ENCODE measurements at regions not wholly inside any gene's neighbourhood (a gene's known extent, or its start where the extent isn't known, plus 50 kb on each side); places are given as distances from the start of the nearest gene placed in this dataset.

GRCh38 chr11:39247570-39248137 lies 2211.8 kb downstream of the LRRC4C start:
- no peaks in the 10 kb centered on the region for H3K9me3 Mint-ChIP-seq
- no peak overlapping the region for H3K4me3 Mint-ChIP-seq
- no peak overlapping the region for H3K27ac Mint-ChIP-seq
- H3K27me3 Mint-ChIP-seq, result no peaks in the 10 kb centered on the region
- POLR2A ChIA-PET, result no interaction called here
- H3K36me3 Mint-ChIP-seq, result no peaks in the 10 kb centered on the region
- ATAC-seq (ENCODE audit: low read depth), result no peak
- H3K4me1 Mint-ChIP-seq, result no peaks in the 10 kb centered on the region
- DNase-seq, result no peak

GRCh38 chr11:39239553-39239952 lies 2219.9 kb downstream of the LRRC4C start:
- no peak overlapping the region for H3K27ac Mint-ChIP-seq
- H3K9me3 Mint-ChIP-seq, result peaks cover 9% of the 10 kb centered on the region
- POLR2A ChIA-PET, result no interaction called here
- no peaks in the 10 kb centered on the region for H3K36me3 Mint-ChIP-seq
- H3K4me3 Mint-ChIP-seq, result no peak overlapping the region
- no peaks in the 10 kb centered on the region for H3K4me1 Mint-ChIP-seq
- ATAC-seq (ENCODE audit: low read depth), result no peak
- no peaks in the 10 kb centered on the region for H3K27me3 Mint-ChIP-seq
- no peak for DNase-seq

- ATAC-seq (ENCODE audit: low read depth) (no peak), DNase-seq (no peak)
- H3K4me1 Mint-ChIP-seq, result no peaks in the 10 kb centered on the region
- POLR2A ChIA-PET, result no interaction called here
- H3K36me3 Mint-ChIP-seq, result no peaks in the 10 kb centered on the region
- H3K9me3 Mint-ChIP-seq, result peaks cover 13% of the 10 kb centered on the region
- no peak overlapping the region for H3K4me3 Mint-ChIP-seq
- H3K27ac Mint-ChIP-seq, result no peak overlapping the region
- H3K27me3 Mint-ChIP-seq, result no peaks in the 10 kb centered on the region
These were observed 2222.5 kb downstream of the LRRC4C start for GRCh38 chr11:39236916-39237315.

- Mint-ChIP-seq H3K36me3 (no peaks in the 10 kb centered on the region), H3K9me3 (peaks cover 7% of the 10 kb centered on the region), H3K27ac (no peak overlapping the region), H3K4me3 (no peak overlapping the region), H3K4me1 (no peaks in the 10 kb centered on the region), H3K27me3 (no peaks in the 10 kb centered on the region)
- ATAC-seq (ENCODE audit: low read depth), result no peak
- no peak for DNase-seq
- POLR2A ChIA-PET, result no interaction called here
These were observed 2237.8 kb downstream of the LRRC4C start for GRCh38 chr11:39221550-39222138.

DNA sequence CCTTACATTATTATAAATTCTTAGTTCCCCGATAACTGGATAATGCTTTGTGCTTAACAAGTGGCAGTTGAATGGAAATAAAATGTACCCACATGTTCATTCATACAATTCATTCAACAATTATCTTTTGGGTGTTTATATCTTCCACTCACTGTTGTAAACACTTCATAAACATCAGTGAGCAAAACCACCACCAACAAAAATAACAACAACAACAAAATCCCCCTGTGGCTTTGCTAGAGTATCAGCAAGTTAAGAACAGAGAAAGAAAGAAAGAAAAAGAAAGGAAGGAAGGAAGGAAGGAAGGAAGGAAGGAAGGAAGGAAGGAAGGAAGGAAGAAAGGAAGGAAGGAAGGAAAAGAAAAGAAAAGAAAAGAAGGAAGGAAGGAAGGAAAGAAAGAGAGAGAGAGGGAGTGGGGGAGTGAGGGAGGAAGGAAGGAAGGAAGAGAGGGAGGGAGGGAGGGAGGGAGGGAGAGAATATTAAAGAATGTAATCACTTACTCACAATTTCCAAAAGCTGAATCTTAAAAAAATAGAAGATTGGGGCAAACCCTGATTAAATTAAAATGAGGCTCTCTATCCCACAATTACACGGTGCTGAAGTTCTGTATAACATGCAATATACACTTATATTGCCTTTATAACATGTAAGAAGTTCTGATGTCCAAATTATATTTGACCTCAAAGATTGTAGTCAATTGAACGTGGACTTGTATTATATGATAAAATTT lies 2238.8 kb downstream of the LRRC4C start:
- H3K27ac Mint-ChIP-seq, result no peak overlapping the region
- H3K36me3 Mint-ChIP-seq, result no peaks in the 10 kb centered on the region
- ATAC-seq (ENCODE audit: low read depth) (no peak), DNase-seq (no peak)
- no peaks in the 10 kb centered on the region for H3K27me3 Mint-ChIP-seq
- no peak overlapping the region for H3K4me3 Mint-ChIP-seq
- no peaks in the 10 kb centered on the region for H3K4me1 Mint-ChIP-seq
- POLR2A ChIA-PET, result no interaction called here
- peaks cover 9% of the 10 kb centered on the region for H3K9me3 Mint-ChIP-seq

DNA sequence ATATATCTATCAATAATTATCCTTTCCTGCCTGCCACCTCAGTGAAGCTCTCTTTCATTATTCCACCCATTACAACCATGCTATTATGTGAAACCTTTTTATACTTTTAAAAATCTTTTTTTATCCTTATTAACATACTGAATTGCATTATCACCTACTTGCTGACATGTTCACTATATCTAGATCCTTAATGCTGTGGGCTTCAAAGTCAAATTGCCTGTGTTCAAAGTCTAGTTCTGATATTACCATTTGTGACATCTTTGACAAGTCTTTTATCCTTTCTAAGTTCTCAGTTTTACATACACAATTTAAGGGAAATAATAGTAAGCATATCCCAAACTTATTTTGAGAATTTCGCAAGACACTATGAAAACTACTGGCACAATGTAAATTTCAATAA lies 2239.4 kb downstream of the LRRC4C start:
- Mint-ChIP-seq H3K9me3 (peaks cover 9% of the 10 kb centered on the region), H3K36me3 (no peaks in the 10 kb centered on the region), H3K4me1 (no peaks in the 10 kb centered on the region), H3K27ac (no peak overlapping the region), H3K27me3 (no peaks in the 10 kb centered on the region), H3K4me3 (no peak overlapping the region)
- ATAC-seq (ENCODE audit: low read depth), result no peak
- DNase-seq, result no peak
- POLR2A ChIA-PET, result no interaction called here

GRCh38 chr11:39209981-39210380 lies 2249.5 kb downstream of the LRRC4C start:
- POLR2A ChIA-PET, result no interaction called here
- DNase-seq (no peak), ATAC-seq (ENCODE audit: low read depth) (no peak)
- H3K27ac Mint-ChIP-seq, result no peak overlapping the region
- H3K4me1 Mint-ChIP-seq, result no peaks in the 10 kb centered on the region
- no peaks in the 10 kb centered on the region for H3K27me3 Mint-ChIP-seq
- peaks cover 3% of the 10 kb centered on the region for H3K9me3 Mint-ChIP-seq
- no peak overlapping the region for H3K4me3 Mint-ChIP-seq
- H3K36me3 Mint-ChIP-seq, result no peaks in the 10 kb centered on the region

DNA sequence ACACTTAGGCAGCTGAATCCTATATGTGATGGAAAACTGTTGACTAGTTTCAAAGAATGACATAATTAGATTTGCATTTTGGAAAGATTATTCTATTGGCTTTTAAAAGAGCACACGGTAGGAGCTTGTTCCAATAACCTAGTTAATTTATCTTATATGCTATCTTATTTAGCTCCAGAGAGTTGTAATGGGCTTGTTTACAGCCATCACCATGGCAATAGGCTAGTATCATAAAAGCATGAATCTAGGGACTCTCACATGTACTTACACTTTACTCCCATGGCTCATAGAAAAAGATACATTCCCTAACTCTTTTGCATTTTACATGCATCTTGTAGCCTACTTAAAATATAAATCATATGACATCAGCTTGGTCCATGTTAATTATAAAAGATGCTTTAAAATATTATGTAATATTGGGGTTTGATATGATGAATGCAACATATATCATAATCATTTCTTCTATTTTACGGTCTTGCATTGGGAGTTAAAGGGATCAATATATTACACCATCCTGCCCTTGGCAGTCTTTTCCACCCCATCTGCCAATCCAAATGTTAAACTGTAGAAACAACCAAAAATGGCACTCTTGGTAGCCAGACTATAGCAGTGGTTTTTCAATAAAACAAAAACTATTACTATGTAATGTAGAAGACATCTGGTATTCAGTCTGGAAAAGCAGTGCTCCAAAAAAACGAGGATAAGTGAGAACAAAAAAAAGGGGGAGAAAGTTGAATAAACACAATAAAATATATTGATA lies 2254.0 kb downstream of the LRRC4C start:
- Mint-ChIP-seq H3K4me1 (no peaks in the 10 kb centered on the region), H3K27me3 (no peaks in the 10 kb centered on the region), H3K4me3 (no peak overlapping the region), H3K27ac (no peak overlapping the region), H3K36me3 (no peaks in the 10 kb centered on the region), H3K9me3 (peaks cover 3% of the 10 kb centered on the region)
- DNase-seq, result no peak
- no peak for ATAC-seq (ENCODE audit: low read depth)
- POLR2A ChIA-PET, result no interaction called here

DNA sequence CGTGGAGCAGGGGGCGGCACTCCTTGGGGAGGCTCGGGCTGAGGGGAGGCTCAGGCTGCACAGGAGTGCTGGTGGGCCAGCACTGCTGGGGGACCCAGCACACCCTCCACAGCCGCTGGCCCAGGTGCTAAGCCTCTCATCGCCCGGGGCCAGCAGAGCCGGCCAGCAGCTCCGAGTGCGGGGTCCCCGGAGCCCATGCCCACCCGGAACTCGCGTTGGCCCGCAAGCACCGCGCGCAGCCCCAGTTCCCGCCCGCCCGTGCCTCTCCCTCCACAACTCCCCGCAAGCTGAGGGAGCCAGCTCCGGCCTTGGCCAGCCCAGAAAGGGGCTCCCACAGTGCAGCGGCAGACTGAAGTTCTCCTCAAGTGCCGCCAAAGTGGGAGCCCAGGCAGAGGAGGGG lies 2266.8 kb downstream of the LRRC4C start:
- POLR2A ChIA-PET, result no interaction called here
- Mint-ChIP-seq H3K4me1 (no peaks in the 10 kb centered on the region), H3K27me3 (no peaks in the 10 kb centered on the region), H3K36me3 (no peaks in the 10 kb centered on the region), H3K9me3 (peaks cover 6% of the 10 kb centered on the region), H3K4me3 (no peak overlapping the region), H3K27ac (no peak overlapping the region)
- no peak for DNase-seq
- ATAC-seq (ENCODE audit: low read depth), result no peak

DNA sequence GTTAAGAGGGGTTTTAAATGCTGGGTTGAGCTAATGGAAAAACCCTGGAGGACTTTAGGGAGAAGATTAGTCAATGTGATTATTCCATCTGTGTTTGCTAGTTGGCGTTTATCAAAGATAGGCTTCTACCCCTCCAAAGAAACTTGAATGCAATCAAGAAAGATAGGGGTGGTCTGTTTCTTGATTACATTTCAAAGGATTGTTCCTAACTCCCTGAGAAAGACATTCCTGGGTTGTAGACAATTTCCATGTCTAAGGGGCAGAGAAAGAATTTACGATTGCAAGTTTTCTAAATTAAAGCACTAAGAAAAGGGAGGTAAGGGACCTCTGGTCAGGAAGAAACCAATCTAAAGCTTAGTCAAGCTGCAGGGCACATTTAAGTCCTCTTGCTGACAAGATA lies 2268.7 kb downstream of the LRRC4C start:
- H3K4me3 Mint-ChIP-seq, result no peak overlapping the region
- ATAC-seq (ENCODE audit: low read depth) (no peak), DNase-seq (no peak)
- H3K4me1 Mint-ChIP-seq, result no peaks in the 10 kb centered on the region
- POLR2A ChIA-PET, result no interaction called here
- H3K27me3 Mint-ChIP-seq, result no peaks in the 10 kb centered on the region
- H3K36me3 Mint-ChIP-seq, result no peaks in the 10 kb centered on the region
- H3K27ac Mint-ChIP-seq, result no peak overlapping the region
- H3K9me3 Mint-ChIP-seq, result peaks cover 11% of the 10 kb centered on the region

- Mint-ChIP-seq H3K4me1 (no peaks in the 10 kb centered on the region), H3K27ac (no peak overlapping the region), H3K36me3 (no peaks in the 10 kb centered on the region), H3K4me3 (no peak overlapping the region), H3K27me3 (no peaks in the 10 kb centered on the region), H3K9me3 (peaks cover 3% of the 10 kb centered on the region)
- no peak for DNase-seq
- POLR2A ChIA-PET, result no interaction called here
- no peak for ATAC-seq (ENCODE audit: low read depth)
These were observed 2281.8 kb downstream of the LRRC4C start for GRCh38 chr11:39177678-39178077.

GRCh38 chr11:39174965-39175364 lies 2284.5 kb downstream of the LRRC4C start:
- H3K9me3 Mint-ChIP-seq, result peaks cover 5% of the 10 kb centered on the region
- no peaks in the 10 kb centered on the region for H3K36me3 Mint-ChIP-seq
- POLR2A ChIA-PET, result no interaction called here
- H3K27me3 Mint-ChIP-seq, result no peaks in the 10 kb centered on the region
- DNase-seq (no peak), ATAC-seq (ENCODE audit: low read depth) (no peak)
- no peak overlapping the region for H3K27ac Mint-ChIP-seq
- H3K4me1 Mint-ChIP-seq, result no peaks in the 10 kb centered on the region
- H3K4me3 Mint-ChIP-seq, result no peak overlapping the region

GRCh38 chr11:39174196-39174595 lies 2285.3 kb downstream of the LRRC4C start:
- Mint-ChIP-seq H3K27ac (no peak overlapping the region), H3K27me3 (no peaks in the 10 kb centered on the region), H3K4me3 (no peak overlapping the region), H3K9me3 (peaks cover 5% of the 10 kb centered on the region), H3K4me1 (no peaks in the 10 kb centered on the region), H3K36me3 (no peaks in the 10 kb centered on the region)
- no peak for DNase-seq
- POLR2A ChIA-PET, result no interaction called here
- ATAC-seq (ENCODE audit: low read depth), result no peak

- Mint-ChIP-seq H3K36me3 (no peaks in the 10 kb centered on the region), H3K9me3 (no peaks in the 10 kb centered on the region), H3K27me3 (no peaks in the 10 kb centered on the region), H3K4me3 (no peak overlapping the region), H3K27ac (no peak overlapping the region), H3K4me1 (no peaks in the 10 kb centered on the region)
- no peak for DNase-seq
- no peak for ATAC-seq (ENCODE audit: low read depth)
- POLR2A ChIA-PET, result no interaction called here
These were observed 2294.4 kb downstream of the LRRC4C start for GRCh38 chr11:39165021-39165420.

Measured in activated naive CD8-positive, alpha-beta T cell treated with anti-CD3 and anti-CD28 coated beads, Interleukin-2, amount 10 ng/mL, durations not matched to agents 7 days and 5 days (primary cell).